BJ (cell line): ENCODE measurements at regions not wholly inside any gene's neighbourhood (a gene's known extent, or its start where the extent isn't known, plus 50 kb on each side); places are given as distances from the start of the nearest gene placed in this dataset.

Experiments
- CTCF ChIA-PET: fragments of 350-600 bp; formaldehyde crosslinking; extraction: SDS; loops from one replicate; lab custom pipeline; 2021; ENCODE audit warnings: antibody characterized with exemption, inconsistent platforms; lab: Yijun Ruan, JAX
- POLR2A ChIA-PET: fragments of 300-600 bp; sonication (Branson Sonifier 250); formaldehyde crosslinking; extraction: SDS; loops from one replicate; lab custom pipeline; 2021; ENCODE audit warnings: antibody characterized with exemption; lab: Charles Lee
- DNase-seq: peaks from one replicate; pipeline ENCODE4 v3.0.0-alpha.2; 2011; ENCODE audit warnings: low read depth
- H3K27me3 ChIP-seq: 2 replicates; pipeline ENCODE4 v1.6.0; 2011; ENCODE audit warnings: low read length; ENCODE audit not compliant: control insufficient read depth, insufficient read depth
- H3K36me3 ChIP-seq: 2 replicates; pipeline ENCODE4 v1.5.1; 2011; ENCODE audit warnings: low read length; ENCODE audit not compliant: control insufficient read depth, insufficient read depth
- H3K4me3 ChIP-seq: 2 replicates; pipeline ENCODE4 v1.5.1; 2011; ENCODE audit warnings: low read depth, mild to moderate bottlenecking, control low read depth, low read length
- CTCF ChIP-seq: IDR thresholded peaks from 2 replicates; pipeline ENCODE4 v1.5.1; 2011; ENCODE audit warnings: low read depth, mild to moderate bottlenecking, control low read depth, inconsistent platforms, low read length, moderate library complexity; ENCODE audit not compliant: insufficient read depth

- Histone ChIP-seq H3K27me3 (no peaks in the 10 kb centered on the region), H3K36me3 (no peaks in the 10 kb centered on the region), H3K4me3 (no peak overlapping the region)
- DNase-seq: no peak
- CTCF ChIA-PET: no interaction called here
- POLR2A ChIA-PET: no interaction called here
- TF ChIP-seq CTCF: no peak
Measured at GRCh38 chr4:148934926-148935578, 492.8 kb upstream of the NR3C2 start.

- no peak for DNase-seq
- Histone ChIP-seq H3K4me3 (no peak overlapping the region), H3K27me3 (no peaks in the 10 kb centered on the region), H3K36me3 (no peaks in the 10 kb centered on the region)
- POLR2A ChIA-PET: no interaction called here
- TF ChIP-seq CTCF: no peak
- CTCF ChIA-PET: no interaction called here
Measured at GRCh38 chr4:148926276-148927260, 484.4 kb upstream of the NR3C2 start.

- no peak for DNase-seq
- TF ChIP-seq CTCF: no peak
- H3K4me3 ChIP-seq: no peak overlapping the region
- POLR2A ChIA-PET: no interaction called here
- CTCF ChIA-PET: no interaction called here
- H3K36me3 ChIP-seq: no peaks in the 10 kb centered on the region
- H3K27me3 ChIP-seq: no peaks in the 10 kb centered on the region
Measured at GRCh38 chr4:148923881-148924280, 481.7 kb upstream of the NR3C2 start.

GRCh38 chr4:148922497-148922896 lies 480.3 kb upstream of the NR3C2 start:
- ChIA-PET CTCF (no interaction called here), POLR2A (no interaction called here)
- DNase-seq: no peak
- H3K27me3 ChIP-seq: no peaks in the 10 kb centered on the region
- H3K4me3 ChIP-seq: no peak overlapping the region
- no peak for TF ChIP-seq CTCF
- no peaks in the 10 kb centered on the region for H3K36me3 ChIP-seq

- ChIA-PET CTCF (no interaction called here), POLR2A (no interaction called here)
- H3K36me3 ChIP-seq: no peaks in the 10 kb centered on the region
- no peak overlapping the region for H3K4me3 ChIP-seq
- no peaks in the 10 kb centered on the region for H3K27me3 ChIP-seq
- no peak for TF ChIP-seq CTCF
- no peak for DNase-seq
Measured at GRCh38 chr4:148914734-148915133, 472.5 kb upstream of the NR3C2 start.
